ENCODE measurements at regions not wholly inside any gene's neighbourhood (a gene's known extent, or its start where the extent isn't known, plus 50 kb on each side); places are given as distances from the start of the nearest gene placed in this dataset.

GRCh38 chr21:15272591-15272990 lies 207.8 kb upstream of the NRIP1 start:
- no peak overlapping the region for H3K14ac ChIP-seq (replicated peaks; ENCODE audit: low read depth, low read length)
- H3K9me3 ChIP-seq (ENCODE audit: control insufficient read depth, insufficient read depth, low read length): no peaks in the 10 kb centered on the region
- no peaks in the 10 kb centered on the region for H3K36me3 ChIP-seq (ENCODE audit: control insufficient read depth, insufficient read depth, low read length)
- no peak overlapping the region for H2AK9ac ChIP-seq (replicated peaks; ENCODE audit: low read depth, low read length, poor library complexity)
- CTCF ChIA-PET: no interaction called here
- no peak for ATAC-seq (ENCODE audit: low read depth)
- TF ChIP-seq CTCF (conservative IDR thresholded peaks at IDR 0.05; ENCODE audit: low read depth, low read length) (no peak), BHLHE40 (IDR thresholded peaks at IDR 0.05; ENCODE audit: low read depth, low read length) (no peak), NFE2L2 (IDR thresholded peaks at IDR 0.05; ENCODE audit: low read depth, low read length) (no peak), CHD1 (IDR thresholded peaks at IDR 0.05; ENCODE audit: low read depth, low read length) (no peak), CEBPB (IDR thresholded peaks at IDR 0.05; ENCODE audit: low read depth, low read length) (no peak), USF2 (IDR thresholded peaks at IDR 0.05; ENCODE audit: low read depth, low read length) (no peak), MXI1 (IDR thresholded peaks at IDR 0.05; ENCODE audit: borderline replicate concordance, low read depth, low read length) (no peak), POLR2A (IDR thresholded peaks at IDR 0.05; ENCODE audit: low read depth, low read length) (no peak), FOS (IDR thresholded peaks at IDR 0.05; ENCODE audit: low read depth, low read length) (no peak), MAZ (IDR thresholded peaks at IDR 0.05; ENCODE audit: borderline replicate concordance, low read depth, low read length) (no peak), RCOR1 (IDR thresholded peaks at IDR 0.05; ENCODE audit: insufficient replicate concordance, low read length) (no peak), MAFK (IDR thresholded peaks at IDR 0.05; ENCODE audit: low read depth, low read length) (no peak), RAD21 (IDR thresholded peaks at IDR 0.05; ENCODE audit: low read length) (no peak), SMC3 (IDR thresholded peaks at IDR 0.05; ENCODE audit: low read depth, low read length) (no peak), RFX5 (IDR thresholded peaks at IDR 0.05; ENCODE audit: low read depth, low read length) (no peak)
- H2BK5ac ChIP-seq (ENCODE audit: low read depth, low read length, poor library complexity, severe bottlenecking): no peak overlapping the region
- no peak overlapping the region for H3K9ac ChIP-seq (ENCODE audit: low read depth, low read length)
- no peak overlapping the region for H3K27ac ChIP-seq (ENCODE audit: insufficient read depth, low read length)
- H3K4me2 ChIP-seq (ENCODE audit: low read depth, low read length): no peak overlapping the region
- H3K4me1 ChIP-seq (ENCODE audit: control insufficient read depth, insufficient read depth, low read length): no peaks in the 10 kb centered on the region
- no peak overlapping the region for H3K56ac ChIP-seq (ENCODE audit: extremely low read depth, insufficient read depth, low read length)
- H2AK5ac ChIP-seq (ENCODE audit: low read depth, low read length): no peak overlapping the region
- in situ Hi-C loops (cut with MboI; ENCODE audit: low sequenced_read_pairs) (no loop called here), intact Hi-C loops (cut with micrococcal nuclease) (no loop called here), dilution Hi-C loops (cut with HindIII; ENCODE audit: low sequenced_read_pairs, unreplicated experiment) (no loop called here)
- no CpG with 5 or more reads among the region's 2 CpGs for WGBS, 2 experiments (ENCODE audit: extremely low coverage in 2 of 2, insufficient read length in 1 of 2)
- no peak overlapping the region for H3K4ac ChIP-seq (ENCODE audit: low read depth, low read length)
- no peak overlapping the region for H4K8ac ChIP-seq (ENCODE audit: low read depth in 2 of 2, low read length in 2 of 2)
- H3K23ac ChIP-seq (ENCODE audit: low read depth, low read length): no peak overlapping the region
- H2BK20ac ChIP-seq (ENCODE audit: low read depth, low read length): no peak overlapping the region
- BruUV-seq (replicated peaks): no TSS peak
- no peak overlapping the region for H2BK120ac ChIP-seq (ENCODE audit: low read depth, low read length)
- no peaks in the 10 kb centered on the region for H4K20me1 ChIP-seq (ENCODE audit: insufficient read depth, low read length)
- no peak overlapping the region for H4K5ac ChIP-seq (ENCODE audit: low read depth, low read length)
- no peaks in the 10 kb centered on the region for H3K27me3 ChIP-seq (ENCODE audit: control insufficient read depth, insufficient read depth, low read length)
- H2AFZ ChIP-seq (replicated peaks; ENCODE audit: low read length, poor library complexity): no peak overlapping the region
- no peak overlapping the region for H2BK15ac ChIP-seq (ENCODE audit: low read depth, low read length)
- POLR2A ChIA-PET (ENCODE audit: unreplicated experiment): no interaction called here
- H3K18ac ChIP-seq (ENCODE audit: low read depth, low read length): no peak overlapping the region
- no peak overlapping the region for H4K91ac ChIP-seq (ENCODE audit: insufficient read depth, low read depth, low read length)
- H3K4me3 ChIP-seq (ENCODE audit: insufficient read depth, low read depth, low read length): no peak overlapping the region
- no peaks in the 10 kb centered on the region for H3K79me1 ChIP-seq (ENCODE audit: low read depth in 1 of 2, low read length in 2 of 2)
- H3K9me1 ChIP-seq (ENCODE audit: insufficient read depth, low read length): no peaks in the 10 kb centered on the region
- no peak for DNase-seq

Data from IMR-90 (cell line).